Neural cell (in vitro differentiated cells): ENCODE measurements at regions not wholly inside any gene's neighbourhood (a gene's known extent, or its start where the extent isn't known, plus 50 kb on each side); places are given as distances from the start of the nearest gene placed in this dataset.

Source experiments
- EP300 ChIP-seq: fragments of 450-650 bp; conservative IDR thresholded peaks from 2 replicates; pipeline ENCODE4 v1.6.1; 2014; ENCODE audit warnings: antibody characterized with exemption, mild to moderate bottlenecking, moderate library complexity; ENCODE audit not compliant: poor library complexity, severe bottlenecking
- EZH2 ChIP-seq: fragments of 200-600, 300-800 bp; shearing (Covaris generic), sonication (generic); IDR thresholded peaks from 2 replicates; pipeline ENCODE4 v1.6.1; 2014; ENCODE audit warnings: antibody characterized with exemption, low read length, borderline replicate concordance, mild to moderate bottlenecking; ENCODE audit not compliant: insufficient read depth, poor library complexity, severe bottlenecking
- MXI1 ChIP-seq: fragments of 450-650 bp; conservative IDR thresholded peaks from 2 replicates; pipeline ENCODE4 v1.6.1; 2014; ENCODE audit warnings: antibody characterized with exemption, mild to moderate bottlenecking; ENCODE audit not compliant: poor library complexity, severe bottlenecking
- POLR2AphosphoS5 ChIP-seq: IDR thresholded peaks from 2 replicates; pipeline ENCODE4 v1.6.1; 2012
- RAD21 ChIP-seq: fragments of 450-650 bp; conservative IDR thresholded peaks from 2 replicates; pipeline ENCODE4 v1.6.1; 2014; ENCODE audit warnings: antibody characterized with exemption, mild to moderate bottlenecking, moderate library complexity
- SMC3 ChIP-seq: fragments of 450-650 bp; conservative IDR thresholded peaks from 2 replicates; pipeline ENCODE4 v1.6.1; 2014; ENCODE audit warnings: antibody characterized with exemption, mild to moderate bottlenecking, moderate library complexity; ENCODE audit not compliant: poor library complexity
- TAF1 ChIP-seq: IDR thresholded peaks from 2 replicates; pipeline ENCODE4 v1.6.1; 2012; ENCODE audit warnings: low read depth
- TF ChIP-seq, protein P1 (sequence below): IDR thresholded peaks from 2 replicates; pipeline ENCODE4 v1.6.1; 2012; ENCODE audit warnings: borderline replicate concordance
- TF ChIP-seq, protein P2 (sequence below): fragments of 450-650 bp; IDR thresholded peaks from 2 replicates; pipeline ENCODE4 v1.5.1; 2014; ENCODE audit warnings: antibody characterized with exemption, mild to moderate bottlenecking, moderate library complexity; ENCODE audit not compliant: poor library complexity, severe bottlenecking

- TF ChIP-seq, protein P1, sequence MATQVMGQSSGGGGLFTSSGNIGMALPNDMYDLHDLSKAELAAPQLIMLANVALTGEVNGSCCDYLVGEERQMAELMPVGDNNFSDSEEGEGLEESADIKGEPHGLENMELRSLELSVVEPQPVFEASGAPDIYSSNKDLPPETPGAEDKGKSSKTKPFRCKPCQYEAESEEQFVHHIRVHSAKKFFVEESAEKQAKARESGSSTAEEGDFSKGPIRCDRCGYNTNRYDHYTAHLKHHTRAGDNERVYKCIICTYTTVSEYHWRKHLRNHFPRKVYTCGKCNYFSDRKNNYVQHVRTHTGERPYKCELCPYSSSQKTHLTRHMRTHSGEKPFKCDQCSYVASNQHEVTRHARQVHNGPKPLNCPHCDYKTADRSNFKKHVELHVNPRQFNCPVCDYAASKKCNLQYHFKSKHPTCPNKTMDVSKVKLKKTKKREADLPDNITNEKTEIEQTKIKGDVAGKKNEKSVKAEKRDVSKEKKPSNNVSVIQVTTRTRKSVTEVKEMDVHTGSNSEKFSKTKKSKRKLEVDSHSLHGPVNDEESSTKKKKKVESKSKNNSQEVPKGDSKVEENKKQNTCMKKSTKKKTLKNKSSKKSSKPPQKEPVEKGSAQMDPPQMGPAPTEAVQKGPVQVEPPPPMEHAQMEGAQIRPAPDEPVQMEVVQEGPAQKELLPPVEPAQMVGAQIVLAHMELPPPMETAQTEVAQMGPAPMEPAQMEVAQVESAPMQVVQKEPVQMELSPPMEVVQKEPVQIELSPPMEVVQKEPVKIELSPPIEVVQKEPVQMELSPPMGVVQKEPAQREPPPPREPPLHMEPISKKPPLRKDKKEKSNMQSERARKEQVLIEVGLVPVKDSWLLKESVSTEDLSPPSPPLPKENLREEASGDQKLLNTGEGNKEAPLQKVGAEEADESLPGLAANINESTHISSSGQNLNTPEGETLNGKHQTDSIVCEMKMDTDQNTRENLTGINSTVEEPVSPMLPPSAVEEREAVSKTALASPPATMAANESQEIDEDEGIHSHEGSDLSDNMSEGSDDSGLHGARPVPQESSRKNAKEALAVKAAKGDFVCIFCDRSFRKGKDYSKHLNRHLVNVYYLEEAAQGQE, result no peak
- no peak for TF ChIP-seq POLR2AphosphoS5
- TF ChIP-seq, protein P2, sequence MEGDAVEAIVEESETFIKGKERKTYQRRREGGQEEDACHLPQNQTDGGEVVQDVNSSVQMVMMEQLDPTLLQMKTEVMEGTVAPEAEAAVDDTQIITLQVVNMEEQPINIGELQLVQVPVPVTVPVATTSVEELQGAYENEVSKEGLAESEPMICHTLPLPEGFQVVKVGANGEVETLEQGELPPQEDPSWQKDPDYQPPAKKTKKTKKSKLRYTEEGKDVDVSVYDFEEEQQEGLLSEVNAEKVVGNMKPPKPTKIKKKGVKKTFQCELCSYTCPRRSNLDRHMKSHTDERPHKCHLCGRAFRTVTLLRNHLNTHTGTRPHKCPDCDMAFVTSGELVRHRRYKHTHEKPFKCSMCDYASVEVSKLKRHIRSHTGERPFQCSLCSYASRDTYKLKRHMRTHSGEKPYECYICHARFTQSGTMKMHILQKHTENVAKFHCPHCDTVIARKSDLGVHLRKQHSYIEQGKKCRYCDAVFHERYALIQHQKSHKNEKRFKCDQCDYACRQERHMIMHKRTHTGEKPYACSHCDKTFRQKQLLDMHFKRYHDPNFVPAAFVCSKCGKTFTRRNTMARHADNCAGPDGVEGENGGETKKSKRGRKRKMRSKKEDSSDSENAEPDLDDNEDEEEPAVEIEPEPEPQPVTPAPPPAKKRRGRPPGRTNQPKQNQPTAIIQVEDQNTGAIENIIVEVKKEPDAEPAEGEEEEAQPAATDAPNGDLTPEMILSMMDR, result no peak
- no peak for TF ChIP-seq EZH2
- no peak for TF ChIP-seq TAF1
- TF ChIP-seq MXI1, result no peak
- no peak for TF ChIP-seq EP300
- no peak for TF ChIP-seq SMC3
- TF ChIP-seq RAD21, result no peak
Observed at GRCh38 chrX:809081-809480, 178.5 kb downstream of the SHOX start.
